ENCODE measurements at regions not wholly inside any gene's neighbourhood (a gene's known extent, or its start where the extent isn't known, plus 50 kb on each side); places are given as distances from the start of the nearest gene placed in this dataset.

- WGBS, 2 donors: 58 to 72% methylated on average over 1 of the region's 1 CpG
- ATAC-seq (no peak), DNase-seq (no peak)
- no peaks in the 10 kb centered on the region for H3K27me3 ChIP-seq
- no peaks in the 10 kb centered on the region for H3K36me3 ChIP-seq (replicated peaks in 1 of 2; ENCODE audit: insufficient read depth in 1 of 2, low read depth in 2 of 2)
- H3K9me3 ChIP-seq: no peaks in the 10 kb centered on the region
- TF ChIP-seq CTCF (IDR thresholded peaks at IDR 0.05) (no peak), POLR2A (IDR thresholded peaks at IDR 0.05) (no peak)
- intact Hi-C loops (cut with DNase I): no loop called here
- no peak overlapping the region for H3K27ac ChIP-seq
- H3K4me1 ChIP-seq: no peaks in the 10 kb centered on the region
- H3K4me3 ChIP-seq: no peak overlapping the region
Measured at GRCh38 chr4:95627024-95627605, 78.3 kb upstream of the UNC5C start.

GRCh38 chr4:95625020-95625419, 76.2 kb upstream of the UNC5C start:
- Histone ChIP-seq H3K36me3 (replicated peaks in 1 of 2; ENCODE audit: insufficient read depth in 1 of 2, low read depth in 2 of 2) (no peaks in the 10 kb centered on the region), H3K27me3 (no peaks in the 10 kb centered on the region), H3K4me1 (no peaks in the 10 kb centered on the region), H3K4me3 (no peak overlapping the region), H3K9me3 (no peaks in the 10 kb centered on the region), H3K27ac (no peak overlapping the region)
- TF ChIP-seq CTCF (IDR thresholded peaks at IDR 0.05): no peak
- no peak for TF ChIP-seq POLR2A (IDR thresholded peaks at IDR 0.05)
- DNase-seq (no peak), ATAC-seq (no peak)
- intact Hi-C loops (cut with DNase I): no loop called here

GRCh38 chr4:95619525-95620443, 71.0 kb upstream of the UNC5C start:
- Histone ChIP-seq H3K4me1 (no peaks in the 10 kb centered on the region), H3K4me3 (no peak overlapping the region), H3K9me3 (no peaks in the 10 kb centered on the region), H3K36me3 (replicated peaks in 1 of 2; ENCODE audit: insufficient read depth in 1 of 2, low read depth in 2 of 2) (no peaks in the 10 kb centered on the region), H3K27me3 (no peaks in the 10 kb centered on the region), H3K27ac (no peak overlapping the region)
- no peak for DNase-seq
- ATAC-seq: no peak
- TF ChIP-seq CTCF (IDR thresholded peaks at IDR 0.05): no peak
- TF ChIP-seq POLR2A (IDR thresholded peaks at IDR 0.05): no peak
- intact Hi-C loops (cut with DNase I): no loop called here
- 62 to 71% methylated on average over 9 of the region's 9 CpGs for WGBS, 2 donors

GRCh38 chr4:95614684-95615205, 66.0 kb upstream of the UNC5C start:
- no peak for DNase-seq
- H3K27ac ChIP-seq: no peak overlapping the region
- intact Hi-C loops (cut with DNase I): no loop called here
- TF ChIP-seq CTCF (IDR thresholded peaks at IDR 0.05): no peak
- TF ChIP-seq POLR2A (IDR thresholded peaks at IDR 0.05): no peak
- WGBS, 2 donors: 74% methylated on average over 8 of the region's 8 CpGs
- H3K4me3 ChIP-seq: no peak overlapping the region
- H3K27me3 ChIP-seq: no peaks in the 10 kb centered on the region
- ATAC-seq: no peak
- no peaks in the 10 kb centered on the region for H3K4me1 ChIP-seq
- H3K36me3 ChIP-seq (replicated peaks in 1 of 2; ENCODE audit: insufficient read depth in 1 of 2, low read depth in 2 of 2): no peaks in the 10 kb centered on the region
- H3K9me3 ChIP-seq: no peaks in the 10 kb centered on the region
